Smooth muscle cell (in vitro differentiated cells): ENCODE measurements at regions not wholly inside any gene's neighbourhood (a gene's known extent, or its start where the extent isn't known, plus 50 kb on each side); places are given as distances from the start of the nearest gene placed in this dataset.

Experiments used
- DNase-seq: peaks from one replicate; lab custom pipeline; 2025; ENCODE audit not compliant: unreplicated experiment; lab: John Stamatoyannopoulos, UW
- H2AFZ ChIP-seq: fragments of 200-600 bp; sonication (generic); 2 replicates; pipeline ENCODE4 v1.6.0; 2016; ENCODE audit warnings: antibody characterized with exemption, low read depth, mild to moderate bottlenecking
- H3F3A ChIP-seq: fragments of 200-600 bp; sonication (generic); 2 replicates; pipeline ENCODE4 v1.6.0; 2017; ENCODE audit warnings: antibody characterized with exemption, low read depth
- H3K27ac ChIP-seq: fragments of 200-600 bp; sonication (generic); 2 replicates; pipeline ENCODE4 v1.5.1; 2016; ENCODE audit warnings: low read depth, mild to moderate bottlenecking
- H3K27me3 ChIP-seq: fragments of 200-600 bp; sonication (generic); 2 replicates; pipeline ENCODE4 v1.6.1; 2016; ENCODE audit warnings: low read depth, mild to moderate bottlenecking
- H3K36me3 ChIP-seq: fragments of 200-600 bp; sonication (generic); 2 replicates; pipeline ENCODE4 v1.5.1; 2016; ENCODE audit warnings: low read depth
- H3K4me1 ChIP-seq: fragments of 200-600 bp; sonication (generic); 2 replicates; pipeline ENCODE4 v1.5.1; 2016; ENCODE audit warnings: low read depth
- H3K4me2 ChIP-seq: fragments of 200-600 bp; sonication (generic); 2 replicates; pipeline ENCODE4 v1.6.0; 2016; ENCODE audit warnings: mild to moderate bottlenecking
- H3K4me3 ChIP-seq: fragments of 200-600 bp; sonication (generic); 2 replicates; pipeline ENCODE4 v1.5.1; 2016; ENCODE audit warnings: mild to moderate bottlenecking
- H3K79me2 ChIP-seq: fragments of 200-600 bp; sonication (generic); 2 replicates; pipeline ENCODE4 v1.6.0; 2016; ENCODE audit warnings: low read depth, mild to moderate bottlenecking
- H3K9ac ChIP-seq: fragments of 200-600 bp; sonication (generic); 2 replicates; pipeline ENCODE4 v1.6.0; 2016; ENCODE audit warnings: low read depth
- H3K9me3 ChIP-seq: fragments of 200-600 bp; sonication (generic); replicated peaks from 2 replicates; pipeline ENCODE4 v1.5.1; 2016; ENCODE audit warnings: low read depth
- H4K20me1 ChIP-seq: fragments of 200-600 bp; sonication (generic); 2 replicates; pipeline ENCODE4 v1.6.0; 2016; ENCODE audit warnings: low read depth
- WGBS: methylation state at CpG from one replicate; pipeline ENCODE4 v1.1.7; 2016; ENCODE audit warnings: low lambda C conversion rate; 5-methylcytosine and 5-hydroxymethylcytosine counted together
- TF ChIP-seq, protein P1 (sequence below): fragments of 200-600 bp; sonication (generic); IDR thresholded peaks from 2 replicates; pipeline ENCODE4 v1.5.1; 2017; ENCODE audit warnings: borderline replicate concordance, mild to moderate bottlenecking, antibody characterized with exemption; ENCODE audit not compliant: insufficient read depth, poor library complexity, severe bottlenecking

DNA sequence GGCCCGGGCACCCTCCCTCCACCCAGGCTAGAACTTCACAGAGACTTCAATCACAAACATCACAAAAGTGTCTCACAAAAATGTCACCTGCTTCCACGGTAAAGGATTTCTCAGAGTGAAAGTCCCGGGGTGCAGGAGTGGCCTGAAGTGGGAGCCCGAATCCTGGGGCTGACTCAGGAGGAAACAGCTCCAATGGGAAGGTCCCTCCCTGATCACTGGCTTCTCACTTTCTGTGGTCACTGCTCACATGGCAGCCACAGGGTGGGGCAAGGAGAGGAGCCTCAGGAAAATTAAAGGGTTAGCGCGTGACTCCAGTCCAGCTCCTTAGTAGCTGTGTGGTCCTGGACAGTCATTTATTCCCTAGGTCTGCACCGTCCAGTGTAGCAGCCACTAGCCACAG is 564.5 kb upstream of the B3GAT1 start:
- Histone ChIP-seq H3K4me1 (no peaks in the 10 kb centered on the region), H3K36me3 (no peaks in the 10 kb centered on the region), H3K4me2 (no peak overlapping the region), H3K79me2 (no peaks in the 10 kb centered on the region), H3F3A (no peaks in the 10 kb centered on the region), H3K27ac (no peak overlapping the region), H3K9ac (no peak overlapping the region), H2AFZ (no peak overlapping the region), H3K9me3 (no peaks in the 10 kb centered on the region), H3K27me3 (no peaks in the 10 kb centered on the region), H3K4me3 (no peak overlapping the region), H4K20me1 (no peaks in the 10 kb centered on the region)
- 84% methylated on average over 7 of the region's 7 CpGs for WGBS
- TF ChIP-seq, protein P1, sequence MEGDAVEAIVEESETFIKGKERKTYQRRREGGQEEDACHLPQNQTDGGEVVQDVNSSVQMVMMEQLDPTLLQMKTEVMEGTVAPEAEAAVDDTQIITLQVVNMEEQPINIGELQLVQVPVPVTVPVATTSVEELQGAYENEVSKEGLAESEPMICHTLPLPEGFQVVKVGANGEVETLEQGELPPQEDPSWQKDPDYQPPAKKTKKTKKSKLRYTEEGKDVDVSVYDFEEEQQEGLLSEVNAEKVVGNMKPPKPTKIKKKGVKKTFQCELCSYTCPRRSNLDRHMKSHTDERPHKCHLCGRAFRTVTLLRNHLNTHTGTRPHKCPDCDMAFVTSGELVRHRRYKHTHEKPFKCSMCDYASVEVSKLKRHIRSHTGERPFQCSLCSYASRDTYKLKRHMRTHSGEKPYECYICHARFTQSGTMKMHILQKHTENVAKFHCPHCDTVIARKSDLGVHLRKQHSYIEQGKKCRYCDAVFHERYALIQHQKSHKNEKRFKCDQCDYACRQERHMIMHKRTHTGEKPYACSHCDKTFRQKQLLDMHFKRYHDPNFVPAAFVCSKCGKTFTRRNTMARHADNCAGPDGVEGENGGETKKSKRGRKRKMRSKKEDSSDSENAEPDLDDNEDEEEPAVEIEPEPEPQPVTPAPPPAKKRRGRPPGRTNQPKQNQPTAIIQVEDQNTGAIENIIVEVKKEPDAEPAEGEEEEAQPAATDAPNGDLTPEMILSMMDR = no peak
- no peak for DNase-seq

DNA sequence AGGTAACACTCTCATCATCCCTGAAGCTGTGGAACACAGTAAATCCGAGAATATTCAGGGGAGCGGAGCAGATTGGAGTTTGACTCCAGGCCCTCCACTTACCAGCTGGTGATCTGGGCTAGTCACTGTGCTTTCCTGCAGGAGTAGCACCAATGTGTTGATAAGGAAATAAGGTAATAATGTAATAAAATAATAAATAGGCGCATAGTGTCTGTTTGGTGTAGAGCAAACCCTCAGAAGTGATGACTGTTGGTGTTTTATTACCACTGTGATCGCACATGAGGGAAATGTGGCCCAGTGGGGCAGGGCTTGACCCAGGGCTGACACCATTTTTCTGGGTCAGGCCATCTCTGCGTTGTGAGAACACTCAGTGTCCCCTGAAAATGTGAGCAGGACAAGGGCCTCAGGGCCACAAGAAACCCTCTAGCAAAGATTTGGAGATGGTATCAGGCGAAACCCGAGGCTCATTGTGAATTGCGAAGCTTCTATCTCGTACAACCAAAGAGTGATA is 563.9 kb upstream of the B3GAT1 start:
- WGBS = 85% methylated on average over 9 of the region's 9 CpGs
- H4K20me1 ChIP-seq = no peaks in the 10 kb centered on the region
- no peak for DNase-seq

DNA sequence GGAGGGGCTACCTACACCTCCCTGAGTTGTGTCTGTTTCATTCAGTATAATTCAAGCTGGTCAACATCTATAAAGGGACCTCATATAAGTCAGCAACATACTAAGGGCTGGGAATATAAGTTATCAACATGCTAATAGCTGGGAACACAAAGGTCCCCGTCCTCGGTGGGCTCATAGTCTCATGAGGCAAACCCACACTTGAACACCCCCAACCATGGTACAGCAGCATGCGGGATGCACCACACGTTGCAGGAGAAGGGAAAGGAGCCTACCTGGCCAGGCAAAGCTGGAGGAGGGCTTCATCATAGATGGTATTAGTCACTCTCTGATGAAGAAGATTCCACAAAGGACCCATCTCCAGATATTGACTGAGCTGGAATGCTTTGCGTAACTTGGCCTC is 561.8 kb upstream of the B3GAT1 start:
- TF ChIP-seq, protein P1 = no peak
- Histone ChIP-seq H3K4me3 (no peak overlapping the region), H3K27me3 (no peaks in the 10 kb centered on the region), H4K20me1 (no peaks in the 10 kb centered on the region), H3K36me3 (no peaks in the 10 kb centered on the region), H2AFZ (no peak overlapping the region), H3F3A (no peaks in the 10 kb centered on the region), H3K27ac (no peak overlapping the region), H3K4me1 (no peaks in the 10 kb centered on the region), H3K9me3 (no peaks in the 10 kb centered on the region), H3K9ac (no peak overlapping the region), H3K79me2 (no peaks in the 10 kb centered on the region), H3K4me2 (no peak overlapping the region)
- 88% methylated on average over 5 of the region's 5 CpGs for WGBS
- no peak for DNase-seq

More for the DNA sequence above, 563.9 kb upstream of the B3GAT1 start:
- H3K36me3 ChIP-seq = no peaks in the 10 kb centered on the region
- H3K9ac ChIP-seq = no peak overlapping the region
- TF ChIP-seq, protein P1 = no peak
- H3F3A ChIP-seq = no peaks in the 10 kb centered on the region
- H3K4me1 ChIP-seq = no peaks in the 10 kb centered on the region
- H3K27ac ChIP-seq = no peak overlapping the region
- no peaks in the 10 kb centered on the region for H3K79me2 ChIP-seq
- H3K9me3 ChIP-seq = no peaks in the 10 kb centered on the region
- H2AFZ ChIP-seq = no peak overlapping the region
- H3K4me2 ChIP-seq = no peak overlapping the region
- H3K27me3 ChIP-seq = no peaks in the 10 kb centered on the region
- no peak overlapping the region for H3K4me3 ChIP-seq

DNA sequence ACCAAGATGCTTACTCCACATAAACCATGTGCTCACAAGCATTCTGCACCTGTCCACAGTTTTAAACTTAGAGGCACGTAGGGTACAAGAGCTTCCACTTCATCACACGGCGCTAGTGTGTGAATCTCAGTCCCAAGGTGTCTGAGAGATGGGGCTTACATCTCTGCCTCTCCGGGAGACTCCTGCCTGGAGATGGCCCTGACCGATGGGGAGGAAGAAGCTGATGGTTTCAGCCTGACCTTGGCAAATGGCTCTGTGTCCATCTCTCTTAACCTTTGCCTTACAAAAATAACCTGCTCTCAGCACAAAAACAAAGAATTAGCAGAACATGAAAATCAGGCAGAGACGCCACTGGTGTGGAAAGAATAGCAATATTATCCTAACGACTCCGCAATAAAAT is 559.3 kb upstream of the B3GAT1 start:
- Histone ChIP-seq H3K9me3 (no peaks in the 10 kb centered on the region), H4K20me1 (no peaks in the 10 kb centered on the region), H3K36me3 (no peaks in the 10 kb centered on the region), H3F3A (no peaks in the 10 kb centered on the region), H3K4me2 (no peak overlapping the region), H3K4me3 (no peak overlapping the region), H3K9ac (no peak overlapping the region), H3K27me3 (no peaks in the 10 kb centered on the region), H2AFZ (no peak overlapping the region), H3K4me1 (no peaks in the 10 kb centered on the region), H3K27ac (no peak overlapping the region), H3K79me2 (no peaks in the 10 kb centered on the region)
- TF ChIP-seq, protein P1 = no peak
- 83% methylated on average over 8 of the region's 8 CpGs for WGBS
- DNase-seq = no peak
